AG04449 (cell line): ENCODE measurements at regions not wholly inside any gene's neighbourhood (a gene's known extent, or its start where the extent isn't known, plus 50 kb on each side); places are given as distances from the start of the nearest gene placed in this dataset.
"Not testable (repeated sequence)": the region's sequence is repeated elsewhere in the genome, so short reads cannot be mapped to it uniquely, and the experiment has no call there.

ENCODE experiments used
- CTCF ChIA-PET: fragments of 350-600 bp; formaldehyde crosslinking; extraction: SDS; loops from one replicate; lab custom pipeline; 2021; ENCODE audit warnings: antibody characterized with exemption; lab: Yijun Ruan, JAX
- POLR2A ChIA-PET: fragments of 400-600, 350-600 bp; formaldehyde crosslinking; extraction: SDS; loops from one replicate; lab custom pipeline; 2020; ENCODE audit warnings: antibody characterized with exemption, inconsistent platforms; lab: Yijun Ruan, JAX
- DNase-seq: peaks from one replicate; pipeline ENCODE4 v3.0.0-alpha.2; 2010; ENCODE audit warnings: low read depth, low spot score
- H3K4me3 ChIP-seq: 2 replicates; pipeline ENCODE4 v1.5.1; 2011; ENCODE audit warnings: low read depth, mild to moderate bottlenecking, control low read depth, low read length
- TF ChIP-seq, protein P1 (sequence below): IDR thresholded peaks from one replicate; pipeline ENCODE4 v1.5.1; 2011; ENCODE audit warnings: mild to moderate bottlenecking, moderate library complexity, low read length, control low read depth, inconsistent platforms; ENCODE audit not compliant: insufficient read depth; ENCODE audit errors: missing control alignments

GRCh38 chr7:106346167-106346677, 61.4 kb upstream of the NAMPT start:
- ChIA-PET POLR2A (no interaction called here), CTCF (interaction anchor here (1.7 kb wide), 1 partner anchor 14 kb away, joined by 5 read pairs; no protein-coding TSS in a partner anchor)
- no peak overlapping the region for H3K4me3 ChIP-seq
- TF ChIP-seq, protein P1, sequence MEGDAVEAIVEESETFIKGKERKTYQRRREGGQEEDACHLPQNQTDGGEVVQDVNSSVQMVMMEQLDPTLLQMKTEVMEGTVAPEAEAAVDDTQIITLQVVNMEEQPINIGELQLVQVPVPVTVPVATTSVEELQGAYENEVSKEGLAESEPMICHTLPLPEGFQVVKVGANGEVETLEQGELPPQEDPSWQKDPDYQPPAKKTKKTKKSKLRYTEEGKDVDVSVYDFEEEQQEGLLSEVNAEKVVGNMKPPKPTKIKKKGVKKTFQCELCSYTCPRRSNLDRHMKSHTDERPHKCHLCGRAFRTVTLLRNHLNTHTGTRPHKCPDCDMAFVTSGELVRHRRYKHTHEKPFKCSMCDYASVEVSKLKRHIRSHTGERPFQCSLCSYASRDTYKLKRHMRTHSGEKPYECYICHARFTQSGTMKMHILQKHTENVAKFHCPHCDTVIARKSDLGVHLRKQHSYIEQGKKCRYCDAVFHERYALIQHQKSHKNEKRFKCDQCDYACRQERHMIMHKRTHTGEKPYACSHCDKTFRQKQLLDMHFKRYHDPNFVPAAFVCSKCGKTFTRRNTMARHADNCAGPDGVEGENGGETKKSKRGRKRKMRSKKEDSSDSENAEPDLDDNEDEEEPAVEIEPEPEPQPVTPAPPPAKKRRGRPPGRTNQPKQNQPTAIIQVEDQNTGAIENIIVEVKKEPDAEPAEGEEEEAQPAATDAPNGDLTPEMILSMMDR: no peak
- DNase-seq: no peak

DNA sequence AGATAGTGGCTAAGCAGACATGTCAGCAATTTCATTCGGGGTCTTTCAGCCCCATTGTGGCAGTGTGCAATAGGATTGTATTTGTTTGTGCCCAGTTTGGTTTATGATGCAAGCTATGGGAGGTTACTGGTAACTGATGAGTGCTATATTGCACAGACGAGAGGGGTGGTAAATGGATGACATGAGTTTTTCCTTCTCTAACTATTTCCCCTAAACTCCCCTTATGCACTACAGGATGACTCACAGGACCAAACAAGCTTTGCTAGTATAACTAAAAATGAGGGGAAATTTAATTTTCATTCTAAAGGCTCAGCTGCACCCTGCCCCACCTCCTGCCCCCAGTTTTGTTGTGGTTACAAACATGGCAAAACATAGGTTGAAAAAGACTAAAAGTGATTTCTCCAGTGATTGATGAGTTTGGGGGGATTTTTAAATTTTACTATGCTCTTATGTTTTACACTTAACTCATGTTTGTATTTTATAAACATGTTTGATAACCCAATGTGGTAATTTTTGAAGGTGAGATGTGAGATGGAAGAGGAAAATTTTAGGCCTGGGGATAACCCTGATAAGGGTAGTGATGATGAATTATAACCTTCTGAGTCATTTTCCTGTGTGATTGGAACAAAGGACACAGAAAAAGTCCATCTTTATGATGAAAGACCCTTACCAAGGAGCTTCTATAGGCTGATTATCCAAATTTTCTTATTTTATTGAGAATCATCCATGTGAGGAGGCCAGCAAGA, 60.8 kb upstream of the NAMPT start:
- POLR2A ChIA-PET: interaction anchor here (1.0 kb wide), 1 partner anchor 14 kb away, joined by 3 read pairs; no protein-coding TSS in a partner anchor
- CTCF ChIA-PET: interaction anchor here (1.7 kb wide), 1 partner anchor 14 kb away, joined by 5 read pairs; no protein-coding TSS in a partner anchor
- no peak overlapping the region for H3K4me3 ChIP-seq
- no peak for DNase-seq
- TF ChIP-seq, protein P1: no peak

GRCh38 chr7:106344861-106345260, 60.1 kb upstream of the NAMPT start:
- TF ChIP-seq, protein P1: no peak
- no peak for DNase-seq
- ChIA-PET POLR2A (interaction anchor here (1.0 kb wide), 1 partner anchor 13 kb away, joined by 3 read pairs; no protein-coding TSS in a partner anchor), CTCF (no interaction called here)
- no peak overlapping the region for H3K4me3 ChIP-seq

DNA sequence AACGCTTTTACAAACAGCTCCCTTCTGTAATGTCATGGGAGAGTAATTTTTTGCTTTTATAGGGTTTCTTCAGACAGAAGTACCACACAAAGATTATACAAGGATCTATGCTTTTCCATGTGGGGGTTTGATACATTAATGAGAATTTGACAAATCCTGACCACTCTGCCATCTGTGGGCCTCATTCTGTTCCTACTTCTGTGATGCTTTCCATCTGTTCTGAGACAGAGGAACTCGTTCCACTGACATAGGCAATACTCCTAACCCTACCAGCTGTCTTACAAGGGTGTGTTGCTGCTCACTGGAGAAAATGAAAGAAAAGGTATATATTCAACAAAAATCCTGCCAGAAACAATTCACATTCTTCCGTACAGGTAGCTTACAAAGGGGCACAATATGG, 59.4 kb upstream of the NAMPT start:
- TF ChIP-seq, protein P1: no peak
- DNase-seq: no peak
- POLR2A ChIA-PET: no interaction called here
- CTCF ChIA-PET: no interaction called here
- H3K4me3 ChIP-seq: no peak overlapping the region

DNA sequence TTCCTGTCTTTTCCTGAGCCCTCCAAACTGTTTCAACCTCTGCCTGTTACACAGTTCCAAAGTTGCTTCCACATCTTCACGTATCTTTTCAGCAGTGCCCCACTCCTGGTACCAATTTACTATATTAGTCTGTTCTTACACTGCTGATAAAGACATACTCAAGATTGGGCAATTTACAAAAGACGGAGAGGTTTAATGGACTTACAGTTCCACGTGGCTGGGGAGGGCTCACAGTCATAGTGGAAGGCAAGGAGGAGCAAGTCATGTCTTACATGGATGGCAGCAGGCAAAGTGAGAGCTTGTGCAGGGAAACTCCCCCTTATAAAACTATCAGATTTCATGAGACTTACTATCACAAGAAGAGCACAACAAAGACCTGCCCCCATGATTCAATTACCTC, 57.3 kb upstream of the NAMPT start:
- POLR2A ChIA-PET, DNase-seq, H3K4me3 ChIP-seq, CTCF ChIA-PET: not testable (repeated sequence)

DNA sequence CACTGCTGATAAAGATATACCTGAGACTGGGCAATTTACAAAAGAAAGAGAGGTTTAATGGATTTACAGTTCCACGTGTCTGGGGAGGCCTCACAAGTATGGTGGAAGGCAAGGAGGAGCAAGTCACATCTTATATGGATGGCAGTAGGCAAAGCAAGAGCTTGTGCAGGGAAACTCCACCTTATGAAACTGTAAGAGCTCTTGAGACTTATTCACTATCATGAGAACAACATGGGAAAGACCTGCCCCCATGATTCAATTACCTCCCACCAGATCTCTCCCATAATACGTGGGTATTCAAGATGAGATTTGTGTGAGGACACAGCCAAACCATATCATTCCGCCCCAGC, 55.4 kb upstream of the NAMPT start:
- POLR2A ChIA-PET, H3K4me3 ChIP-seq, CTCF ChIA-PET, DNase-seq: not testable (repeated sequence)

DNA sequence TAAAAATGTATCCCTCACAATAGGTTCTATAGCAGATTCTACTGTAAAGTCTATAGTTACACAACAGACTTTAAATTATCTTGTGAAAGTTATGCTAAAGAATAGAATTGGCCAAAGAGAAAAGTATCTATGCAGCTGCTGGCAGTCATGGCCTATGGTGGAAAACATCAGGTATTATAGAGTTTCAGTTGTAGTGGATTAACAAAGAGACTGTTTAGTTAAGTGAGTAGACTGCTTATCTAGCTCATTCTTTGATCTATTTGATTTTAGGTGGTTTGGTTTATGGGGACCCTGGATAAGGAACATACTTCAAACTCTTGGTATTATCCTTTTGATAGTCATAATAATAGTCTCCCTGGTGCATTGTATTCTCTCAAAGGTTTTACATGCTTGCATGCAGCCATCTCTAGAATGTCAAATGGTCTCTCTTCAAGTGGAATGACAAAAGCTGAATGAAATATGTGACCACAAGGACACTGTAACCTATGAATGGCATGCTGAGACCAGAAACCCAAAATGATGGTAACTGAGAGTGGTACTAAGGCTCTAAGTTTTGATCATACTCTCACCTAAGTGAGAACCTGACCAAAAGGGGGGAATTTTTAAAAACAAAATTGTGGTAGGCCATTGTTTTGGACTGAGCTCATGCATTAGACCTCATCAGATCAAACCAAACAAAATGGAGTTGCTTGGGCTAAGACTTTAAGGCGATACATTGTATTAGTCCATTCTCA, 54.9 kb upstream of the NAMPT start:
- ChIA-PET CTCF (interaction anchor here (1.3 kb wide), 1 partner anchor 9 kb away, joined by 4 read pairs; no protein-coding TSS in a partner anchor), POLR2A (no interaction called here)

More for the DNA sequence above, 54.9 kb upstream of the NAMPT start:
- TF ChIP-seq, protein P1: no peak
- DNase-seq: no peak
- H3K4me3 ChIP-seq: no peak overlapping the region
